SU-DHL-6 (cell line): ENCODE measurements at regions not wholly inside any gene's neighbourhood (a gene's known extent, or its start where the extent isn't known, plus 50 kb on each side); places are given as distances from the start of the nearest gene placed in this dataset.

Experiments
- CTCF ChIP-seq: fragments of 200-600 bp; sonication (generic); IDR thresholded peaks from one replicate; pipeline ENCODE4 v1.5.1; 2017; ENCODE audit warnings: antibody characterized with exemption, mild to moderate bottlenecking, low read length, moderate library complexity; ENCODE audit not compliant: insufficient read depth, poor library complexity, severe bottlenecking
- EZH2phosphoT487 ChIP-seq: fragments of 200-600 bp; sonication (generic), shearing (Covaris generic); conservative IDR thresholded peaks from 2 replicates; pipeline ENCODE4 v1.6.1; 2018; ENCODE audit warnings: mild to moderate bottlenecking, antibody characterized with exemption, low read length, moderate library complexity, mixed read lengths

- no peak for TF ChIP-seq CTCF
- TF ChIP-seq EZH2phosphoT487 = no peak
Observed at GRCh38 chrX:148284056-148284455, 216.4 kb upstream of the AFF2 start.
